ENCODE measurements at regions not wholly inside any gene's neighbourhood (a gene's known extent, or its start where the extent isn't known, plus 50 kb on each side); places are given as distances from the start of the nearest gene placed in this dataset.

DNA sequence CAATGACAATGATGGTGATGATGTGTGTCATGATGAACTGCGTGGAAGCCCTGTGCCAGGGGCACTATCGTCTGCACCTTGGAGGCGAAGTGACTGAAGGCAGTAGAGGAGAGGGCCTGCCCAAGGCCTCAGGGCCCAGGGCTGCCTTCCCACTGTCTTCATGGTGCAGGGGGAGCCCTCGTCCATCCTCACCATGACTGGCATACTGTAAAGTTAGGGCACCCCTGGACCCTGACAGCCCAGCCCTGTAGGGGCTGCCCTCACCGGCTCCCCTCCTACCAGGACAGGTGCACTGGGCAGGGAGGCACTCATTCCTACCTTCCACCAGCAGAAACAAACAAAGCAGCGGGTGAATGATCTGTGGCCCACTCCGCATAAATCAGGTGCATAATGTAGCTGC lies 156.9 kb upstream of the C1orf174 start:
- intact Hi-C loops (cut with DNase I) = no loop called here
- DNase-seq (ENCODE audit: low spot score) (no peak), ATAC-seq (no peak)

DNA sequence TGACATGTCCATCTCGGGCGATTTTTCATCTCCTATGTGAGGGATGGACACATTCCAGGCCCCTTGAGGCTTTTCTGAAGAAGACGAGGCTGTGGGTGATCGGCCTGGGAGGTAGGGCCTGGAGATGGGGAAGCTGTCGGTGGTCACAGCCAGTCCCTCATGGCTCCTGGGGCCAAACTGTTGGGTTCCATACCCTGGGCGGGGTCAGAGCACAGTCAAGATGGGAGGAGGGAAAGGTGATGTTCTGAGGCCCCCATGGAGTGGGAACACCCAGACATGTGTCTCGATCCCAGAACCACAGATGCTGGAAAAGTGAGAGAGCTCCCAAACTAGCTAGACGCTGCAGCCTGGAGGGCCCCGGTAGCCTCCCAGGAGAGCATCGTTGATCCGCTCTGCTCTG lies 157.5 kb upstream of the C1orf174 start:
- DNase-seq (ENCODE audit: low spot score) (no peak), ATAC-seq (no peak)
- intact Hi-C loops (cut with DNase I) = no loop called here

DNA sequence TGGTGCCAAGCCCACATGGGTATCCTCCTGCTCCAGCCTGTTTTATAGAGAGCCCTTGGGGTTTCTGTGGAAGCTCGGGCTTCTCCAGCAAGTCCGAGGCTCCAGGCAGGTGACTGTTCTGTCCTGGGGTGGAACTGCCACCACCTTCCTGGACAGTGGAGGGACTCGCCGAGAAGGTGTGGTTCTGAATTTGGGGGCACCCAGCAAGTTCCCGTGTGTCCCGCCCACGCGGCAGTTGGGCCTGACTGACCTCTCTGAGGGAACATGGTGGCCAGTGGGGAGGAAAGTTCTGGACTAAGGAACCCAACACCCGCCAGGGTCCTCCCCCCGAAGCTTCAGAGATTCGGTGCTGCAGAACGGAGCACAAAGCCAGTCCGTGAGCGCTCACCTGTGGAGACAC lies 158.1 kb upstream of the C1orf174 start:
- intact Hi-C loops (cut with DNase I) = no loop called here
- DNase-seq (ENCODE audit: low spot score) = no peak
- no peak for ATAC-seq

DNA sequence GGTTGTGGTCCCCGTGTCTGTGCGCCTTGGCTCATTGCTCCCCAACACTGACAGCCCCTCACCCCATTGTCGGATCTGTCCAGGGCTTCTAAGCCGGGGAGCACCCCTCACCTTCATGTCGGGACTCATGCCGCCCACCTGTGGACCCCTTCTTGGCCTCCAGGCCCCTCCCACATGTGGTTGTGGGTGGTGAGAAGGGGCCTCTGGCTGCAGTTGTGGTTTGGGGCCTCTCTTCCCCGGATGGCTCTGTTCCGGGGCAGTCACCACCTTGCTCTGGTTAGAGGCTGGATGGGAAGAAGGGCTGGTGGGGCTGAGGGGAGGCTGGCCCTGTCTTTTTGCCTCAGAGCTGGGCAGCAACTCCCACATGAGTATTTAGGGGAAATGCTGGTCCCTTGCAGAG lies 158.6 kb upstream of the C1orf174 start:
- ATAC-seq (no peak), DNase-seq (ENCODE audit: low spot score) (no peak)
- intact Hi-C loops (cut with DNase I) = no loop called here

DNA sequence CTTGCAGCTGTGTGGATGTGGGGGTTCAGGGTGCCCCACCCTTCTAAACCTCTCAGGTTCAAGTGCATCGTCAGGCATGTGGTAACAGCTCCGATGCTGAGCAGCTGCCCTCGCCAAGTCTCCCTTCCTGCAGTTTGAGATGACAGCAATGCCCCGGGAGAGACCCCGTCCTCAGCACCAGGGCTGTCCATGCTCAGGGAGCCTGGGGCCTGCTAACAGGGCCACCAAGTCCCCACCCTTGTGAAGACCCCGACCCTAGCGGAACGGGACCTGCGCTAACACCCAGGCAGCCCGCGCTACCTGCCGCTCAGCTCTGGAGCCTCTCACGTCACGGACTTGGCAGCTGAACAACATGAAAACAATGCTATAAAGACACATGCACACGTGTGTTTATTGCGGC lies 159.2 kb upstream of the C1orf174 start:
- ATAC-seq (no peak), DNase-seq (ENCODE audit: low spot score) (no peak)
- intact Hi-C loops (cut with DNase I) = no loop called here

DNA sequence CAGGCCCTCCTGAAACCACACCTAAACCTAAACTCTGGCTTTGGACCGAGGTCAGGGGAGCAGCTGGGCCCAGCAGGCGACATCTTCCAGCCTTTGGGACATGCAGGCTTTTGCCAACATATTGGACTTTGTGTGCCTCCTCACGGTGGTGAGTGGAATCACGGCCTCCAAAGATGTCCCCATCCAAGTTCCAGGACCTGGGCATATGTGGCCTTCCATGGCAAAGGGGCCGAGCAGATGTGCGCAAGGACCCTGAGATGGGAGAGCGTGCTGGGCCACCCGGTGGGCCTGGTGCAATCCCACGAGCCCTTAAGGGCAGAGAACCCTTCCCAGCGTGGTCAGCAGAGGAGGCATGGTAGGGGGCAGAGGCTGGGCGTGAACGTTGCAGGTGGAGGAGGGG lies 160.8 kb upstream of the C1orf174 start:
- intact Hi-C loops (cut with DNase I) = no loop called here
- no peak for ATAC-seq
- DNase-seq (ENCODE audit: low spot score) = no peak

DNA sequence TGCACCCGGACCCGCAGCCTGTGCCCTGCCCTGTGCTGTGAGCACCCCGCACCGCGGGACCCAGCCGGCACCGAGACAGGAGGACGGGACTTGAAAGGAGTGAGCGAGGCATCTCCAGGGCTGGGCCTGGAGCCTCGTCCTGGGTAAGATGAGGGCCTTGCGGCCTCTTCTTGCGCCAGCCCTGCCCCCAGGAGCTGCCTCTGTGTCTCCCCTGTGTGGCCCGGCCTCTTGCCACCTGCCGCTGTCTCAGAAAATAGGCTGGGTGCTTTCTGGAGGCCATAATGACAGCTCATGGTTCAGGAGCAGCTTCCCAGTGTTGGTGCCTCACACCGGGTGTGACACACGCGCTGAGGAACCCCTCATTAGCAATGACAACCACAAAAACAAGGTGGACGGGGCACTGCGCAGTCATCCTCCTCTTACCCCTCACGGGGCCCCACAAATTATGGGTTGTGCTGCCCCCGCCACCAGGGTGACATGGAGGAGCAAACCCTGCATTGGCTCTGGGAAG lies 161.5 kb upstream of the C1orf174 start:
- DNase-seq (ENCODE audit: low spot score) (no peak), ATAC-seq (no peak)
- intact Hi-C loops (cut with DNase I) = no loop called here

DNA sequence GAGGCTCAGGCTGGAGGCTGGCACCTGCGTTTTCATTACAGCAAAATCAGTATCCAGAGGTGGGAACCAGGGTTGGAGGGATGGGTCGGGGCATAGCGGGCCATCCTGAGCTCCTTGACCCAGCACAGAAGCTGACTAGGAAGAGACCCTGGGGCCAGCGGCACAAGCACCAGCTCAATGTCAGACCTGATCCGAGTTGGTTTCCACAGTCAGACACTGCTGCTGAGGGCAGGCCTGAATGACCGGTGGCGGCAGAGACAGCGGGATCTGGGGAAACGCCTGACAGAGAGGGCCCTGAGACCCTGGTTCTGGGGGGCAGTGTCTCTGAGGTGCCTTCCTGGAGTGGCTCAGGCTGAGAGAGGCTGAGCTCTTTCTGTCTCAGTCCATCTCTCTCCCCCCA lies 162.0 kb upstream of the C1orf174 start:
- DNase-seq (ENCODE audit: low spot score) = no peak
- intact Hi-C loops (cut with DNase I) = no loop called here

DNA sequence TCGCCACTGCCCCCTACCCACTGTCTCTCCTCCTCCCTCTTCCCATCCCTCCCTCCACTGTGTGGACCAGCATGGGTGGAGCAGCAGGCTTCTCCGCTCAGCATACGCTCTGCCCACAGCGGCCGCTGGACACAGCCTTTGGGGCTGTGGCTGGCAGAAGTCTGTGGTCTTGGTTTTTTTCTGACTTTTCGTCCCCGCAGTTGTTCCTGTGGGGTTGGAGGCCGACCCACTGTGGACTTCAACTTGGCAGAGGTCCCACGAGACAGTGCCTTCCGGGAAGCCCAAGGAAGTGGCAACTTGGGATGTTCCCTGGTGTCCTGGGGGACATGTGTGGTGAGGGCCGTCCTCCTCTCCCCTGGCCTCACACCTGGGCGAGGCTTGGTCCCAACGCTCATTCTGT lies 162.5 kb upstream of the C1orf174 start:
- no peak for ATAC-seq
- intact Hi-C loops (cut with DNase I) = no loop called here
- DNase-seq (ENCODE audit: low spot score) = no peak

More for the DNA sequence above, 162.0 kb upstream of the C1orf174 start:
- ATAC-seq = no peak

DNA sequence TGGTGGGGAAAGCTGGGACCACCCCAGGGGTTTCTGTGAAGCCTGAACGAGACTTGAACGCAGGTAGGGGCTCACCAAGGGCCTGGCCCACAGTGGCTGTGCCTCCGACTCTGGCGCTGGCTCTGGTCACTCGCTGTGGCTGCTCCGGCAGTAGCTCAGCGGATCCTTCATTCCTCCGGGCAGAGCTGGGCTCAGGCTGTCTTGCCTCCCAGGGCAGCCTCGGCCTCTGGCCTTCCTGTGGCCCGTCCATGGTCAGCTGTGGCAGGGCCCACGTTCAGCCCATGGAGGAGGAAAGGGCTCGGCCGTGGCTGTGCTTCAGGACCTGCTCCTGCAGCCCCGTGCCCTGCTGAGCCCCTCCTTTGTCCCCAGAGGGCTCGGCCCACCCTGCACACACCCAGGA lies 162.9 kb upstream of the C1orf174 start:
- intact Hi-C loops (cut with DNase I) = no loop called here

DNA sequence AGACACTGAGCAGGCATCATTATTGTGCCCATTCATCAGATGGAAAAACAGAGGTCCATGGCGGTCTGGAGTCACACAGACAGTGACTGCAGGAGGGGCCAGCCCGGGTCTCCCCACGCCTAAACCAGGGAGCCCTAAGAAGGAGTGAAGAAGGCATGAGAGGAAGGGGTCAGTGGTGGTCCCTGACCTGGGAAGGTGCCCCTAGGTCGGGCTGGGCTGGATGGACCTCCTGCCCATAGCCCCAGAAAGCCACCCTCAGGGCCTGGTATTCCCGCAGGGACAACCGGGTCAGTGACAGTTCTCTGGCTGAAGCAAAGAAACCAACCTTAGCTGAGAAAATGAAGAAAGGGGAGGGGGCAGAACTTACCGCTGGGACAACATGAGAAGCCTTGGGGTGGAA lies 163.4 kb upstream of the C1orf174 start:
- no peak for DNase-seq (ENCODE audit: low spot score)
- no peak for ATAC-seq
- intact Hi-C loops (cut with DNase I) = no loop called here

More for the DNA sequence above, 162.9 kb upstream of the C1orf174 start:
- DNase-seq (ENCODE audit: low spot score) = no peak
- no peak for ATAC-seq

DNA sequence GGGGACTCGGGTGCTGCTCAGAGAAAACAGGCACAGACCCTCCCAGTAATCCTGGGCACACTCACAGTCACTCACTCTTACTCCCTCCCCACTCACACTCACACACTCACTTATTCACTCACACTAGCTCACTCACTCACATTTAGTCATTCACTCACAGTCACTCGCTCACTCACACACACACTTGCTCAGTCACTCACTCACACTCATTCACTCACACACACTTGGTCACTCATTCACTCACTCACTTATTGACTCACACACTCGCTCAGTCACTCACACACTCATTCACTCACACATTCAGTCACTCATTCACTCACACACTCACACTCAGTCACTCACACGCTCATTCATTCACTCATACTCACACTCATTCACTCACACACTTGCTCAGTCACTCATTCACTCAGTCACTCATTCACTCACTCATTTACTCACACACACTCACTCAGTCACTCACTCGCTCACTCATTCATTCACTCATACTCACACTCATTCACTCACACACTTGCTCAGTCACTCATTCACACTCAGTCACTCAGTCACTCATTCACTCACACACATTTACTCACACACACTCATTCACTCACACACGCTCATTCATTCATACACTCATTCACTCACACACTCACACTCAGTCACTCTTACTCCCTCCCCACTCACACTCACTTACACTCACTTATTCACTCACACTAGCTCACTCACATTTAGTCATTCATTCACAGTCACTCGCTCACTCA lies 164.2 kb upstream of the C1orf174 start:
- ATAC-seq (no peak), DNase-seq (ENCODE audit: low spot score) (no peak)
- intact Hi-C loops (cut with DNase I) = no loop called here

DNA sequence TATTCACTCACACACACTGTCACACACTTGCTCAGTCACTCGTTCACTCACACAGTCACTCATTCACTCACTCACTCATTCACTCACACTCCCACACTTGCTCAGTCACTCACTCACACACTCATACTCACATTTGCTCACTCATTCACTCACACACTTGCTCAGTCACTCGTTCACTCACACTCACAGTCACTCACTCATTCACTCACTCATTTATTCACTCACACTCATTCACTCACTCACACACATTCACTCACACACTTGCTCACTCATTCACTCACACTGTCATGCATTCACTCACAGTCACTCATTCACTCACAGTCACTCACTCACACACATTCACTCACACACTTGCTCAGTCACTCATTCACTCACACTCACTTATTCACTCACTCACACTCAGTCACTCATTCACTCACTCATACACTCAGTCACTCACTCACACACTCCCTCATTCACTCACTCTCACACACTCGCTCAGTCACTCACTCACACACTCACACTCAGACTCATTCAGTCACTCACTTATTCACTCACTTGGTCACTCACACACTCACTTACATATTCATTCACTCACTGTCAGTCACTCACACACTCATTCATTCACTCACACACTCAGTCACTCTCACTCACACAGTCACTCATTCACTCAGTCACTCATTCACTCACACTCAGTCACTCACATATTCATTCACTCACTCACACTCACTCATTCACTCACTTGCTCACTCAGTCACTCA lies 167.0 kb upstream of the C1orf174 start:
- intact Hi-C loops (cut with DNase I) = no loop called here
- DNase-seq (ENCODE audit: low spot score) = no peak
- no peak for ATAC-seq

DNA sequence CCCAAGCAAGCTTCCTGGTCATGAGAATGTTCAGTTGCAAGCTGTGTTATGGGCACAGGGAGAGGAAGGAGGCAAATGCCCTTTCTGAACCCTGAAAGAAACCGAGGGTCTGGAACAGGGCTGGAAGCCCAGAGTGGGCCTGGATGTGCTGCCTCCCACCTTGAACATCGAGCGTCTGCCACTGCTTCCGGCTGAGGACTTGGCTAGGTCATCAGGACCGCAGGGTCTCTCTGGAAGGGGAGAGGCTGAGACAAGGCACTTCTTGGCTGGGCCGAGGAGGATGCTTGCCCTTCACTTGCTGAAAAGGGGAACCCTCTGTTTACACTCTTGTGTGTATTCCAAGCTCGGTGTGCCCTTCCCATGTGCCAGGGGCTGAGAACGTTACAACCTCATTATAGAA lies 168.0 kb upstream of the C1orf174 start:
- ATAC-seq (no peak), DNase-seq (ENCODE audit: low spot score) (no peak)
- intact Hi-C loops (cut with DNase I) = no loop called here

DNA sequence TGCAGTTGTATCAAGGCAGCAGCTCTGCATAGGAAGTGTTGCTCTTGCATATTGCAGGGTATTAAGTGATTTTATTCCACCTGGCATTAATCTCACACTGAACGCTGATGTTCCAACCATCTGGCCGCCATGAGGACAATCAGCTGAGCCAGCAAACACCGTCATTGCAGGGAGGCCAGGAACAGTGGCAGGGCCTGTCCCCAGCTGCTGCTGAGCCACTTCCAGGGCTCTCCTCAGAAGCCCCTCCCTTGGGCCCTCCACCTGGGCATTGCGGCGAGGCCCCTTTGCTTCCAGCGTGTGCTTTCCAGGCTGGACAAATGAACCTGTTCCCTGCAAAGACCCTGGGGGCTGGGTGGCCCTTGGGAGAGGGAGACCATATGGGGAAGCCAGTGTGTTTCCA lies 171.6 kb upstream of the C1orf174 start:
- intact Hi-C loops (cut with DNase I) = no loop called here
- no peak for ATAC-seq

DNA sequence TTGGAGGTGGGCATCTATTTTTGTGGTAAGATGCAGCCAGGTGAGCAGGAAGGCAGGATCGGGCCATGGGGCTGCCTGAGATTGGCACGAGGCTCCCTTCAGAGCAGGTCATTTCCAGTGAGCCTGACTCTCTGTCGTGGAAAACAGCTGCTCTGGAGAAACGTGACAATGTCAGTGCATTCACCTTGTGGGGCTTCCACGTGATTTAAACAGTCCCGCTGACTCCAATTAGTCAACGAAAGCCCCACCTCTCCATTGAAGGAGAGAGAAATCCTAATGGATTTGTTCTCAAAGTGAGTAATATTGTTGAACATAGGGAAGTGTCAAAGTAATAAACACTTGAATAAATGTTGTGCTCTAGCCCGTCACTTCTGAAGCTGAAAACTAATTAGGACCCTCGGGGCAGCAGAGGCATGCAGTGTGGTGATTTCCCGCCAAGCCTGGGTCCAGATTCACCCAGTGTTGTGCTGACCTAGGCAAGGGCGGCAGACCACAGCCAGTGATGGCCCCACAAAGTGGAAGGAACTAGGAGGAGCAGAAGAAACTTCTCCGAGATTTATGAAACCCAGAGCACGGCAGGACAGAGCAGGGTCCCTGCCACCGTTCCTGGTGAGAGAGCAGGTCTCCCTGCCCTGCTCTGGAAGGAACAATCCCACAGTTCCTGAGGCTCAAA lies 172.5 kb upstream of the C1orf174 start:
- intact Hi-C loops (cut with DNase I) = no loop called here
- ATAC-seq (no peak), DNase-seq (ENCODE audit: low spot score) (no peak)

More for the DNA sequence above, 171.6 kb upstream of the C1orf174 start:
- no peak for DNase-seq (ENCODE audit: low spot score)

DNA sequence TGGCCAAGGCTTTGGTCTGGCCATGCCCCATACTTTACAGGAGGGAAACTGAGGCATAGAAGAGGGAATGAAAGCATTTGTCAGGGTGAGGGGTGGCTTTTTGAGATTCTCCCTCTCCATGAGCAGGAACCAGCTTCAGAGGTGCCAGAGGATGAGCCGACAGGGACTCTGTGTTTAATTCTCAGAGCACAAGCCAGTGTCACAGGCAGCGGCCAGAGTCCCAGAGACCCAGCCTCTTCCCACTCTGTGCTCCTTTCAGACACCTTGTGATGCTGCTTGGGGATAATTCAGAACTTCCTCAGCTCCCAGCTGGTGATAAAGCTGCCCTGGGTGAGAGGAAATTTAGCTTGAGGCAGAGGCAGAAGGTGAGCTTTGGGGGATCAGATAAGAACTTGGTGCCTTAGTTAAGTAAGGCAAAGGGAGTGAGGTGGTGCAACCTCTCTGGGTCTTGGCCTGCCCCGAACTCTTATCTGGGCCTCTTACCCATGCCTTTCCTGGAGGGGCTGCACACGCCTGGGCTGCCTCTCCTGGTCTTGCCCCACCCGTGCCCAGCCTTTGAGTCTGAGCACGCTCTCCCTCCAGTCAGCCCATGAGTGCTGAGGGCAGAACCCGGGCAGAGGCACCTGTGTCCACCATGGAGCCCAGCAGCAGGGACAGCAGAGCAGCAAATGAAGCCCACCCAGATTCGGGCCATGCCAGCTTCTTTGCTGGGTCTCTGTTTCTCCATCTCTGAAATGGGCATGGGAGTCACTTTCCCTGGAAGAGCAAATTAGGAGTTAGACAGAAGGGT lies 175.6 kb upstream of the C1orf174 start:
- DNase-seq (ENCODE audit: low spot score) (peak; percentile 22), ATAC-seq (no peak)
- intact Hi-C loops (cut with DNase I) = no loop called here

DNA sequence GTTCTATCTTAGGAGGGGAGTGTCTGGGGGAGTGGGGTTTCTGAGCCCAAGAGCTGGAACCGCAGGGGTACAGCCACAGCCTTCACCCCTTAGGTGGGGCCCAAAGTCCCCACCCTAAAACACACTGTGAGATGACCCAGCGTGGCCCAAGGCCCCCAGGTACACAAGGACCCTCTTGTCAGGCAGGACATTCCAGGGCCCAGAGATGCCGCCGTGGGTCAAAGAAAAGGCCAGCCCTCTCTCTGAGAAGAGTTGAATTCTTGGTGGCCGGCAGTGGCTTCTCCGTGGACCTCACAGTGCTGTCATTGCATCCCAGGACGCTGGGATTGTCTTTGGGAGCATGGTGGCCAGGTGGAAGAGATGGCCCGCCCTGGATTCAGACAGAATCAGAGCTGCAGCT lies 176.3 kb upstream of the C1orf174 start:
- no peak for ATAC-seq
- peak; percentile 14 for DNase-seq (ENCODE audit: low spot score)
- intact Hi-C loops (cut with DNase I) = no loop called here

Data from sciatic nerve (tissue), 2 donors.